Small intestine (tissue), 7 donors: ENCODE measurements at regions not wholly inside any gene's neighbourhood (a gene's known extent, or its start where the extent isn't known, plus 50 kb on each side); places are given as distances from the start of the nearest gene placed in this dataset.
"Not testable (repeated sequence)": the region's sequence is repeated elsewhere in the genome, so short reads cannot be mapped to it uniquely, and the experiment has no call there.

Source experiments
- DNase-seq, 2 donors: peaks; one replicate each; pipeline versions ENCODE4 v3.0.0 to v3.0.0-alpha.2; 2013
- FAIRE-seq: peaks from 2 replicates; lab custom pipeline; 2012; peaks lifted over from hg19 to GRCh38; lab: Jason Lieb, UNC
- H3K27ac ChIP-seq, 3 donors: one replicate each; pipeline ENCODE4 v1.5.1; 2013; ENCODE audit warnings: low read length in 2 of 3, mild to moderate bottlenecking in 2 of 3, control low read depth in 1 of 3, inconsistent platforms in 1 of 3, low read depth in 1 of 3, moderate library complexity in 1 of 3
- H3K27me3 ChIP-seq, 3 donors: one replicate each; pipeline ENCODE4 v1.6.1; 2013; ENCODE audit warnings: low read length in 3 of 3, inconsistent platforms in 1 of 3; ENCODE audit not compliant: control insufficient read depth in 3 of 3, insufficient read depth in 3 of 3
- H3K36me3 ChIP-seq, 3 donors: one replicate each; pipeline ENCODE4 v1.6.1; 2013; ENCODE audit warnings: low read length in 3 of 3, inconsistent platforms in 1 of 3, low read depth in 1 of 3, mild to moderate bottlenecking in 1 of 3, moderate library complexity in 1 of 3; ENCODE audit not compliant: control insufficient read depth in 3 of 3, insufficient read depth in 2 of 3
- H3K4me1 ChIP-seq, 3 donors: one replicate each; pipeline ENCODE4 v1.6.1; 2013; ENCODE audit warnings: low read length in 2 of 3, inconsistent platforms in 1 of 3, low read depth in 1 of 3, mild to moderate bottlenecking in 1 of 3, moderate library complexity in 1 of 3; ENCODE audit not compliant: control insufficient read depth in 3 of 3, insufficient read depth in 2 of 3
- H3K4me3 ChIP-seq, 3 donors: one replicate each; pipeline ENCODE4 v1.5.1; 2013; ENCODE audit warnings: low read length in 3 of 3, control low read depth in 1 of 3, inconsistent platforms in 1 of 3, low read depth in 1 of 3, mild to moderate bottlenecking in 1 of 3, moderate library complexity in 1 of 3
- H3K9me3 ChIP-seq, 2 donors: one replicate each; pipeline ENCODE4 v1.6.1; 2013; ENCODE audit warnings: low read depth in 1 of 2, low read length in 1 of 2; ENCODE audit not compliant: control insufficient read depth in 2 of 2, insufficient read depth in 1 of 2
- WGBS, 3 donors: extraction: QIAGEN DNeasy Blood & Tissue Kit; methylation state at CpG; one replicate each; pipeline ENCODE4 v1.1.7; 2013; 5-methylcytosine and 5-hydroxymethylcytosine counted together
- donor health status: healthy with polysubstance abuse.
- donor health status: control.
- donor health status: control.
- donor health status: Bipolar disorder and iron deficiency.
- donor health status: healthy.

DNA sequence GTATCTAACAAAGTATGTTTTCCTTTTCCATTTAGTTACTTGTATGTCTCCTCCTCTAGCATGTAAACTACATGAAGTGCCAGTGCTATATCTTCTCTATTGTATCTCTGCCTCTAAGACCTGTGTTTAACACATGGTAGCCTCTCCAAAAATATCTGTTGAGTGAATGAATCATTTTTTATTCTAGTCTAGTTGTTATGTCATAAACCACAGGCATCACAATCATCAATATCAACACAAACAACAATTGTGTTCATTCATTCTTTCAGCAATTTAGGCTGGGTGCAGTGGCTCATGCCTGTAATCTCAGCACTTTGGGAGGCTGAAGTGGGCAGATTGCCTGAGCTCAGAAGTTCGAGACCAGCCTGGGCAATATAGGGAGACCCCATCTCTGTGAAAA lies 111.6 kb upstream of the EYA4 start:
- FAIRE-seq (no peak), DNase-seq (no peak)
- H3K36me3 ChIP-seq, result no peaks in the 10 kb centered on the region
- H3K27me3 ChIP-seq, result no peaks in the 10 kb centered on the region
- no peak overlapping the region for H3K27ac ChIP-seq
- WGBS, 3 donors, result 29 to 73% (median 37%) methylated on average over 1 of the region's 1 CpG
- H3K4me1 ChIP-seq, result no peaks in the 10 kb centered on the region
- no peaks in the 10 kb centered on the region for H3K9me3 ChIP-seq
- no peak overlapping the region for H3K4me3 ChIP-seq

DNA sequence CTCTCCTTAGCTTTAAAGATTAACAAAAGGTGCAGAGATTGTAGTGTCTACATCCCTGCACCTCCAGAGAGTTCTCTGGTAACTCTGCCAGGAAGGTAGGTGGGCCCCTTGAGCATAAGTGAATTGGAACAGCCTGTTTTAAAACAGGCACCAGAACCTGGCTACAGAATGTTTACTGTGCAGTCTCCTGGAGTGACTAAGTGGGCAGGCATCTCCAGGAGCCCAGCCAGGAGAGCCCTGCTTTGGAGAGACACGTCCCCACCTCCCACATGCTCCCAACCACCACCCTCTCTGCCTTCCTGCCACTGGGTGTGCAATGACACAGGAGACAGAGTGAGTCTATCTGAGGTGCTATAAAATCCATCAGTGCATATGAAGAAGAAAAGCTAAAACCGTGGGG lies 110.3 kb upstream of the EYA4 start:
- 16 to 61% (median 28%) methylated on average over 2 of the region's 2 CpGs for WGBS, 3 donors
- DNase-seq, result no peak
- Histone ChIP-seq H3K4me1 (no peaks in the 10 kb centered on the region), H3K36me3 (no peaks in the 10 kb centered on the region), H3K27ac (no peak overlapping the region), H3K27me3 (no peaks in the 10 kb centered on the region), H3K9me3 (no peaks in the 10 kb centered on the region), H3K4me3 (no peak overlapping the region)
- FAIRE-seq, result no peak

GRCh38 chr6:133131621-133132465 lies 109.3 kb upstream of the EYA4 start:
- no peak overlapping the region for H3K4me3 ChIP-seq
- no peaks in the 10 kb centered on the region for H3K4me1 ChIP-seq
- no peaks in the 10 kb centered on the region for H3K36me3 ChIP-seq
- H3K27ac ChIP-seq, result no peak overlapping the region
- DNase-seq (no peak), FAIRE-seq (no peak)
- no peaks in the 10 kb centered on the region for H3K27me3 ChIP-seq
- WGBS, 3 donors, result 73 to 77% (median 74%) methylated on average over 10 of the region's 10 CpGs
- H3K9me3 ChIP-seq, result no peaks in the 10 kb centered on the region

DNA sequence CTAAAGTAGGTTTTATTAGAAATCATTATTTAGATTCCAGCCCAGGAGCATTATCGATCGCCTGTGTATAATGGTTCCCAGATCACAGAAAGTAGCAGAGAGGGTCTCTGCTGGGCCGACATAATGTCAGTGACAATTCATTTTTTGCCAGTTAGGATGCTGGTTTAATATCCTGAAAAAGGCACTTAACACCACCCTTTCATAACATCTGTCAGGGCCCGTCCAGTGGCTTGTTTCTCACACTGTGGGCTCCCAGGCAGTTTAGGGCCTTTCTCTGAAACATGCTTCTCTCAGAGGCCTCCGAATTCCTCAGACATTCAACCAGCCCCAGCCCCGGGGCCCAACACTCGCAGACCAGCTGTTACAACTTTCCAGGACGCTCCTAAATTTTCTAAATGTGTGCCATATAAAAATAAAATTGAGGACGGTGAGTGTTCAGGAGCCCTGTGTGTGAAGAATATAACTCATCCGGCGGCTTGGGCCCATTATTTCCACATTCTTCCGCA lies 108.6 kb upstream of the EYA4 start:
- H3K36me3 ChIP-seq, result no peaks in the 10 kb centered on the region
- no peak for FAIRE-seq
- H3K27ac ChIP-seq, result no peak overlapping the region
- no peaks in the 10 kb centered on the region for H3K4me1 ChIP-seq
- no peak overlapping the region for H3K4me3 ChIP-seq
- no peaks in the 10 kb centered on the region for H3K27me3 ChIP-seq
- no peaks in the 10 kb centered on the region for H3K9me3 ChIP-seq
- no peak for DNase-seq
- 78 to 86% (median 83%) methylated on average over 12 of the region's 12 CpGs for WGBS, 3 donors

GRCh38 chr6:133136177-133136880 lies 104.8 kb upstream of the EYA4 start:
- FAIRE-seq (no peak), DNase-seq (no peak)
- H3K4me3 ChIP-seq, result no peak overlapping the region
- H3K4me1 ChIP-seq, result no peaks in the 10 kb centered on the region
- H3K36me3 ChIP-seq, result no peaks in the 10 kb centered on the region
- H3K9me3 ChIP-seq, result no peaks in the 10 kb centered on the region
- H3K27ac ChIP-seq, result no peak overlapping the region
- WGBS, 3 donors, result 30 to 47% (median 33%) methylated on average over 1 of the region's 1 CpG
- no peaks in the 10 kb centered on the region for H3K27me3 ChIP-seq

GRCh38 chr6:133147470-133148184 lies 93.5 kb upstream of the EYA4 start:
- not testable (repeated sequence) for H3K27me3 ChIP-seq, H3K36me3 ChIP-seq, H3K4me1 ChIP-seq, DNase-seq, H3K27ac ChIP-seq, H3K4me3 ChIP-seq, H3K9me3 ChIP-seq, FAIRE-seq
- WGBS, 3 donors, result 86 to 93% (median 89%) methylated on average over 28 to 30 of the region's 30 CpGs

DNA sequence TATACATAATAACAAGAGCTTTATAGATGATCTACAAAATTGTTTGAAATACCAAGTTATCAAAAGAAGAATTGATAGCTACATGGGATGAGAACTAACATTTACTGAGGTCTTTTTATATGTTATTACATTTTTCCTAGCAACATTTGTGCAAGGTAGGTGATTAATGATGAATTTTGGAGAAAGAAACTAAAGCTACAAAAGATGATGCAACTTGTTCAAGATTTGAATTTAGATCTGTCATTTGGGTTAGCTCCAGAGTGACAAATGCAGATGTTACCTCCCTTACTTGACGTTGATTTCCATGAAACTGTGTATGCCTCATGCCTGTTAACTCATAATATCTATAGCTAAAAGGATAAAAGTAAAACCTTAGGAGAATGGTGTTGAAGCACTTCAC lies 84.5 kb upstream of the EYA4 start:
- WGBS, 3 donors, result 79 to 88% (median 85%) methylated on average over 1 of the region's 1 CpG
- H3K4me3 ChIP-seq, result no peak overlapping the region
- H3K27me3 ChIP-seq, result no peaks in the 10 kb centered on the region
- no peak for FAIRE-seq
- H3K4me1 ChIP-seq, result no peaks in the 10 kb centered on the region
- no peaks in the 10 kb centered on the region for H3K9me3 ChIP-seq
- H3K27ac ChIP-seq, result no peak overlapping the region
- H3K36me3 ChIP-seq, result no peaks in the 10 kb centered on the region
- no peak for DNase-seq

DNA sequence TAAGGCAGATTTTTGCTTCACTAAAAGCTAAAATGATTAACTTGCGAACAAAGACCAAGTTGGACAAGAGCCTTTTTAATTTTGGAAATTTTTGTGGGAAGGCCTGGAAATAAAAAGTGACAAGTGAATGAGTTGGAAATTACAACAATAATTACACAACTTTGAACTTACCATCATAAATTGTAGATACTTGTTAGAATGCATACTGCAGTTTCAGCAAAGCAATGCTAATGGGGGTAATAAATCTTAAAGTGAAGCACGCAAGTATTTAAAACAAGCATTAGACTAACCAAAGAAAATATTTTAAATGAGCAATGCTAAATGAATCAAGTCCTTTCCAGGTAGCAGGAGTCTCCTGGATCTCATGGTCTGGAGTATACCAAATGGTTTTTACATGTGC lies 83.2 kb upstream of the EYA4 start:
- H3K4me3 ChIP-seq, result no peak overlapping the region
- no peaks in the 10 kb centered on the region for H3K36me3 ChIP-seq
- H3K9me3 ChIP-seq, result no peaks in the 10 kb centered on the region
- WGBS, 3 donors, result 72 to 87% (median 83%) methylated on average over 2 of the region's 2 CpGs
- H3K27ac ChIP-seq, result no peak overlapping the region
- FAIRE-seq (no peak), DNase-seq (no peak)
- H3K4me1 ChIP-seq, result no peaks in the 10 kb centered on the region
- H3K27me3 ChIP-seq, result no peaks in the 10 kb centered on the region
